GM12864 (cell line): ENCODE measurements at regions not wholly inside any gene's neighbourhood (a gene's known extent, or its start where the extent isn't known, plus 50 kb on each side); places are given as distances from the start of the nearest gene placed in this dataset.

ENCODE experiments used
- DNase-seq: peaks from one replicate; pipeline ENCODE4 v3.0.0-alpha.2; 2011; ENCODE audit warnings: low read depth
- H3K4me3 ChIP-seq: 2 replicates; pipeline ENCODE4 v1.5.1; 2011; ENCODE audit warnings: mild to moderate bottlenecking, low read depth, low read length, control low read depth
- CTCF ChIP-seq: IDR thresholded peaks from 2 replicates; pipeline ENCODE4 v1.5.1; 2011; ENCODE audit warnings: low read depth, mild to moderate bottlenecking, moderate library complexity, low read length, control low read depth, inconsistent platforms; ENCODE audit errors: missing control alignments

- no peak overlapping the region for H3K4me3 ChIP-seq
- DNase-seq: no peak
- TF ChIP-seq CTCF: peak; percentile 4
Observed at GRCh38 chr6:126176282-126176681, 163.6 kb upstream of the CENPW start.

DNA sequence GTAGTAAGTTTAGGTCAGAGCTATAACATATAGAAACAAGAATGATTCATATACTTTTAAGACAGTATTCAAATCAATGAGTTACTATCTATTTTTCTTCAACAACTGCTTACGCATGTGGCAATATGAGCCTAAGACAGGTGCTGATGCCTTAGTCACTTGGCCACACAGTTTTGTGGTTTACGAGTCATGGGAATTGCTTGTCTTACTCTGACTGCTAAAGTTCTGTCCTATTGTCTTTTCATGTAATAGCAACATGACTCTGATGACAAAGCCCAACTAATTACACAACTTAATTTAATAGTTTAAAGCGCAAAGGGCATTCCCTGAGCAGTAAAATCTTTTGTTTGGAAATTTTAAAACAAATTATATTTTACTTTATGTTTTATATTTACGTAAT lies 159.3 kb upstream of the CENPW start:
- no peak for TF ChIP-seq CTCF
- no peak overlapping the region for H3K4me3 ChIP-seq
- DNase-seq: no peak

- TF ChIP-seq CTCF: no peak
- H3K4me3 ChIP-seq: no peak overlapping the region
- DNase-seq: no peak
Observed at GRCh38 chr6:126181173-126181741, 158.7 kb upstream of the CENPW start.

DNA sequence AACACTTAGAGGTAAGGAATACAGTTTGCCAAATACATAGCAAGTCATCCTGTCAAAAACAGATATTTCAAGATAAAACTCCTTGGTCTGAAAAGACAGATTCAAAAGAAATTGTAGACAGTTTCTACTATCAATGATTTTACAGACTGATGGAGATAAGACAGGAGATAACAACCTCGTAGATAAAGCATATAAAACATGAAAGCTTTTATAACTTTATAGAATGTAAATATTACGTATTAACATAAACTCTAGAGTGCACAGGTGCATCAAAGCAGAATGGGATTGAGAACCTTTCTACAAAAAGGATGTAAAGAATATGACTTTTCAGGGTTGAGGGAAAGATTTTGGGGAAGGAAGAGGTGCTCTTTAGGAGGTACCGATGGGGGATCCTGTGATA lies 158.0 kb upstream of the CENPW start:
- no peak for TF ChIP-seq CTCF
- DNase-seq: no peak
- H3K4me3 ChIP-seq: no peak overlapping the region

- DNase-seq: no peak
- no peak for TF ChIP-seq CTCF
- H3K4me3 ChIP-seq: no peak overlapping the region
Observed at GRCh38 chr6:126182650-126183311, 157.1 kb upstream of the CENPW start.

DNA sequence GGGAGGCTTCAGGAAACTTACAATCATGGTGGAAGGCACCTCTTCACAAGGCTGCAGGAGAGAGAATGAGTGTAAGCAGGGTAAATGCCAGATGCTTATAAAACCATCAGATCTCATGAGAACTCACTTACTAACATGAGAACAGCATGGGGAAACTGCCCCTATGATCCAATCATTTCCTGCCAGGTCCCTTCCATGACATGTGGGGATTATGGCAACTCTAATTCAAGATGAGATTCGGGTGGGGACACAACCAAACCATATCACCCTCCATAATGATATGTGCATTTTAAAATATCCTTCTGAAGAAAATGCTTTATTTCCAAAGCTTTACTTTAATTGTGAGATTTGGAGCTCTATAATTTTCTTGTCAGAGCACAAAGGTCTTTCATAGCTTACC lies 154.1 kb upstream of the CENPW start:
- TF ChIP-seq CTCF: no peak
- no peak for DNase-seq
- H3K4me3 ChIP-seq: no peak overlapping the region
